Tibial nerve (tissue), 4 donors: ENCODE measurements at regions not wholly inside any gene's neighbourhood (a gene's known extent, or its start where the extent isn't known, plus 50 kb on each side); places are given as distances from the start of the nearest gene placed in this dataset.

Source experiments
- DNase-seq, 2 donors: peaks; one replicate each; pipeline ENCODE4 v3.0.0-alpha.2; 2019; ENCODE audit warnings: low spot score in 2 of 2
- H3K27ac ChIP-seq, 4 donors: fragments of 200-600 bp; sonication (generic) in 3 of 4; one replicate each; pipeline ENCODE4 v1.5.1; 2017 to 2019; ENCODE audit warnings: mild to moderate bottlenecking in 1 of 4
- H3K27me3 ChIP-seq, 2 donors: fragments of 200-600 bp; sonication (generic) in 1 of 2; one replicate each; pipeline versions ENCODE4 v1.5.1 to v1.6.0; 2017 to 2019
- H3K36me3 ChIP-seq, 3 donors: fragments of 200-600 bp; sonication (generic); one replicate each; pipeline ENCODE4 v1.5.1; 2018 to 2019
- H3K4me1 ChIP-seq, 4 donors: fragments of 200-600 bp; sonication (generic) in 3 of 4; one replicate each; pipeline ENCODE4 v1.5.1; 2017 to 2019
- H3K4me3 ChIP-seq, 4 donors: fragments of 200-600 bp; sonication (generic) in 3 of 4; one replicate each; pipeline ENCODE4 v1.5.1; 2017 to 2019; ENCODE audit warnings: mild to moderate bottlenecking in 1 of 4, moderate library complexity in 1 of 4
- H3K9me3 ChIP-seq, 4 donors: fragments of 200-600 bp; sonication (generic) in 3 of 4; one replicate each; pipeline ENCODE4 v1.5.1; 2017 to 2019
- CTCF ChIP-seq, 5 experiments: fragments of 200-600 bp in 3 of 5; fragments of 450-650 bp in 2 of 5; sonication (generic) in 3 of 5; IDR thresholded peaks; one replicate each; pipeline ENCODE4 v1.5.1; 2016 to 2019; ENCODE audit warnings: antibody characterized with exemption in 5 of 5, mild to moderate bottlenecking in 3 of 5, moderate library complexity in 2 of 5
- EP300 ChIP-seq, 2 donors: sonication (generic); formaldehyde crosslinking; IDR thresholded peaks; one replicate each; pipeline ENCODE4 v1.6.1; 2017; ENCODE audit warnings: antibody characterized with exemption in 2 of 2, mild to moderate bottlenecking in 1 of 2
- POLR2A ChIP-seq, 2 donors: fragments of 450-650 bp; IDR thresholded peaks; one replicate each; pipeline ENCODE4 v1.6.1; 2017; ENCODE audit warnings: antibody characterized with exemption in 2 of 2, mild to moderate bottlenecking in 2 of 2, moderate library complexity in 2 of 2
- WGBS, 2 donors: methylation state at CpG; one replicate each; pipeline ENCODE4 v1.1.5; 2018; 5-methylcytosine and 5-hydroxymethylcytosine counted together

- H3K4me3 ChIP-seq = no peak overlapping the region
- no peaks in the 10 kb centered on the region for H3K36me3 ChIP-seq
- 88 to 91% methylated on average over 4 of the region's 4 CpGs for WGBS, 2 donors
- TF ChIP-seq POLR2A (IDR thresholded peaks at IDR 0.05) (no peak), CTCF (IDR thresholded peaks at IDR 0.05) (no peak), EP300 (IDR thresholded peaks at IDR 0.05) (no peak)
- peaks cover 0 to 22% of the 10 kb centered on the region in 2 donors for H3K27me3 ChIP-seq
- DNase-seq = no peak
- H3K4me1 ChIP-seq = peaks cover 0 to 8% (median 0%) of the 10 kb centered on the region in 4 donors
- H3K27ac ChIP-seq = no peak overlapping the region
- H3K9me3 ChIP-seq = no peaks in the 10 kb centered on the region
These were observed 286.1 kb downstream of the SOX11 start for GRCh38 chr2:5978131-5978751.

- Histone ChIP-seq H3K27ac (no peak overlapping the region), H3K4me1 (peaks cover 0 to 8% (median 0%) of the 10 kb centered on the region in 4 donors), H3K4me3 (no peak overlapping the region), H3K9me3 (no peaks in the 10 kb centered on the region), H3K36me3 (no peaks in the 10 kb centered on the region), H3K27me3 (peaks cover 0 to 22% of the 10 kb centered on the region in 2 donors)
- 48 to 51% methylated on average over 16 of the region's 16 CpGs for WGBS, 2 donors
- TF ChIP-seq POLR2A (IDR thresholded peaks at IDR 0.05) (no peak), EP300 (IDR thresholded peaks at IDR 0.05) (no peak), CTCF (IDR thresholded peaks at IDR 0.05) (no peak)
- no peak for DNase-seq
These were observed 288.4 kb downstream of the SOX11 start for GRCh38 chr2:5980450-5981190.

GRCh38 chr2:5982193-5982902 is 290.2 kb downstream of the SOX11 start:
- H3K4me3 ChIP-seq = no peak overlapping the region
- whole genome bisulfite sequencing, 2 donors = 71 to 77% methylated on average over 16 of the region's 16 CpGs
- H3K9me3 ChIP-seq = no peaks in the 10 kb centered on the region
- H3K27me3 ChIP-seq = peaks cover 0 to 22% of the 10 kb centered on the region in 2 donors
- H3K27ac ChIP-seq = no peak overlapping the region
- H3K36me3 ChIP-seq = no peaks in the 10 kb centered on the region
- peaks cover 0 to 8% (median 0%) of the 10 kb centered on the region in 4 donors for H3K4me1 ChIP-seq
- no peak for DNase-seq
- TF ChIP-seq POLR2A (IDR thresholded peaks at IDR 0.05) = no peak
- TF ChIP-seq EP300 (IDR thresholded peaks at IDR 0.05) = no peak
- TF ChIP-seq CTCF (IDR thresholded peaks at IDR 0.05) = no peak

- no peak overlapping the region for H3K4me3 ChIP-seq
- H3K27me3 ChIP-seq = peaks cover 0 to 22% of the 10 kb centered on the region in 2 donors
- H3K4me1 ChIP-seq = peaks cover 0 to 8% (median 0%) of the 10 kb centered on the region in 4 donors
- H3K9me3 ChIP-seq = no peaks in the 10 kb centered on the region
- no peaks in the 10 kb centered on the region for H3K36me3 ChIP-seq
- TF ChIP-seq CTCF (IDR thresholded peaks at IDR 0.05) = no peak
- no peak for TF ChIP-seq EP300 (IDR thresholded peaks at IDR 0.05)
- no peak for TF ChIP-seq POLR2A (IDR thresholded peaks at IDR 0.05)
- WGBS, 2 donors = 86 to 89% methylated on average over 11 of the region's 11 CpGs
- DNase-seq = no peak
- H3K27ac ChIP-seq = no peak overlapping the region
These were observed 290.7 kb downstream of the SOX11 start for GRCh38 chr2:5982903-5983265.
